T1000 (cell line): ENCODE measurements at regions not wholly inside any gene's neighbourhood (a gene's known extent, or its start where the extent isn't known, plus 50 kb on each side); places are given as distances from the start of the nearest gene placed in this dataset.

Source experiments
- DNase-seq: peaks from one replicate; lab custom pipeline; 2025; ENCODE audit warnings: mixed read lengths; lab: John Stamatoyannopoulos, UW

DNA sequence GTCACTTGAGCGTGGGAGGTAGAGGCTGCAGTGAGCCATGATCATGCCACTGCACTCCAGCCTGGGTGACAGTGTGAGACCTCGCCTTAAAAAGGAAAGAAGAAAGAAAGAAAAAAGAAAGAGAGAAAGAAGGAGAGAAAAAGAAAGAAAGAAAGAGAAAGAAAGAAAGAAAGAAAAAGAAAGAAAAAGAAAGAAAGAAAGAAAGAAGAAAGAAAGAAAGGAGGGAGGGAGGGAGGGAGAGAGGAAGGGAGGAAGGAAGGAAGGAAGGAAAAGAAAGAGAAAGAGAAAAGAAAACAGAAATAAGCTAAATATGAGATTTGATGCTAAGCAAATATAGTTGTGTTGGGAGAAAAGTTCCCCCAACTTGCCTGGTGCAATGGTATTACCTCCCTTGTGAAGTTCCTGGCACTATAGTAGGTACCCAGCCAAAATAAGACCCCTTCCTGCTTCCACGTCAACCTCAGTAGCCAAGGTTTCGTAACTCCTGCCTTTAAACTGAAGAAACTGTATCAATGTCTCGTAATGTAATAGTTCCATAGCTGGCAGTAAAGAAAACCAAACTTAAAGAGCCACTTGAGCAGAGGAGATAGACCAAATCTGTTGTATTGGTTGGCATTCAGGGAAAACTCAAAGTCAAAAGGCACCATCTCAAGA, 88.1 kb upstream of the HNRNPU start:
- no peak for DNase-seq

DNA sequence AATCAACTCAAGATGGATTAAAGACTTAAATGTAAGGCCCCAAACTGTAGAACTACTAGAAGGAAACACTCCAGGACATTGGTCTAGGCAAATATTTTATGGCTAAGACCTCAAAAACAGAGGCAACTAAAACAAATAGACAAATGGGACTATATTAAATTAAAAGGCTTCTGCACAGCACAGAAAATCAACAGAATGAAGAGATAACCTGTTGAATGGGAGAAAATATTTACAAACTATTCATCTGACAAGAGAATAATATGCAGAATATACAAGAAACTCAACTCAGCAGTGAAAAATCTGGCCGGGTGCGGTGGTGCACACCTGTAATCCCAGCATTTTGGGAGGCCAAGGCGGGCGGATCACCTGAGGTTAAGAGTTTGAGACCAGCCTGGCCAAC, 84.1 kb upstream of the HNRNPU start:
- DNase-seq: no peak

DNA sequence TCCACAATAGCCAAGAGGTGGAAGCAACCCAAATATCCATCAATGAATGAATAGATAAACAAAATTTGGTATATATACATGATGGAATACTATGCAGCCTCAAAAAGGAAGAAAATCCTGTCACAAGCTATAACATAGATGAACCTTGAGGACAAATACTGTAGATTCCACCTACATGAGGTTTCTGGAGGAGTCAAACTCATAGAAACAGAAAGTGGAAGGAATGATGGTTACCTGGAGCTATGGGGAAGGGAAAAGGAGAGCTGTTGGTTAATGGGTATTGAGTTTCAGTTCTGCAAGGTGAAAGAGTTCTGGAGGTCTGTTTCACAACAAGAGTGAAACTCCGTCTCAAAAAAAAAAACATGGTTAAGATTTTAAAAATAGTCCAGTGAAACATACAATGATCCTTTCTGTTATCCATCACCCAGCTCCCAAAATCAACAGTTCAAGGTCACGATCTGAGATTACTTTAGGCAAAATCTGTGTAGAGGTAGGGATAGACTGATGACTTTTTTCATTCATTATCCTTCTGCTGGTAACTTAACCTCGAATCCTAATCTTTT, 80.8 kb upstream of the HNRNPU start:
- DNase-seq: no peak

DNA sequence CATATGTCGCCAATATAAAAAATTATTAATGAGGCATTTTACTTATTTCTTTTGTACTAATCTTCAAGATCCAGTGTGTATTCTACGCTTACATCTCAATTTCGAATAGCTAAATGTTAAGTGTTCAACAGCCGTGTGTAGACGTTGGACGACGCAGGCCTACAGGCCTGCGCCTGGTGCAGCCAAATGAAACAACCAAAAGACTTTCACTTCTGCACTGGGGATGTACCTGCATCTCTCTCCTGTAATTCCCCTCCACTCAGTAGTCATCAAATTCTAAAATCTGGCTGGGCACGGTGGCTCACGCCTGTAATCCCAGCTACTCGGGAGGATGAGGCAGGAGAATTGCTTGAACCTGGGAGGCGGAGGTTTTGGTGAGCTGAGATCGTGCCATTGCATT, 76.8 kb upstream of the HNRNPU start:
- no peak for DNase-seq

DNA sequence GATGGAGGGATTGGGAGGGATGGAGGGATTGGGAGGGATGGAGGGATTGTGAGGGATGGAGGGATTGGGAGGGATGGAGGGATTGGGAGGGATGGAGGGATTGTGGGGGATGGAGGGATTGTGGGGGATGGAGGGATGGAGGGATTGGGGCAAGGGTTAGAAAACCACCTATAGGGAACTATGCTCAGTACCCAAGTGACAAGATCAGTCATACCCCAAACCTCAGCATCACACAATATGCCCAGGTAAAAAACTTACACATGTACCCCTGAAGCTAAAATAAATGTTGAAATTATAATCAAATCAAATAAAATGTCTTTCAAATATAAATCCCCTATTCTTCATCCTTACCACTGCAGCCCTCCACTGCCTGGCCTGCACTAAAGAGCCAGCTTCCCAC, 72.8 kb upstream of the HNRNPU start:
- no peak for DNase-seq

DNA sequence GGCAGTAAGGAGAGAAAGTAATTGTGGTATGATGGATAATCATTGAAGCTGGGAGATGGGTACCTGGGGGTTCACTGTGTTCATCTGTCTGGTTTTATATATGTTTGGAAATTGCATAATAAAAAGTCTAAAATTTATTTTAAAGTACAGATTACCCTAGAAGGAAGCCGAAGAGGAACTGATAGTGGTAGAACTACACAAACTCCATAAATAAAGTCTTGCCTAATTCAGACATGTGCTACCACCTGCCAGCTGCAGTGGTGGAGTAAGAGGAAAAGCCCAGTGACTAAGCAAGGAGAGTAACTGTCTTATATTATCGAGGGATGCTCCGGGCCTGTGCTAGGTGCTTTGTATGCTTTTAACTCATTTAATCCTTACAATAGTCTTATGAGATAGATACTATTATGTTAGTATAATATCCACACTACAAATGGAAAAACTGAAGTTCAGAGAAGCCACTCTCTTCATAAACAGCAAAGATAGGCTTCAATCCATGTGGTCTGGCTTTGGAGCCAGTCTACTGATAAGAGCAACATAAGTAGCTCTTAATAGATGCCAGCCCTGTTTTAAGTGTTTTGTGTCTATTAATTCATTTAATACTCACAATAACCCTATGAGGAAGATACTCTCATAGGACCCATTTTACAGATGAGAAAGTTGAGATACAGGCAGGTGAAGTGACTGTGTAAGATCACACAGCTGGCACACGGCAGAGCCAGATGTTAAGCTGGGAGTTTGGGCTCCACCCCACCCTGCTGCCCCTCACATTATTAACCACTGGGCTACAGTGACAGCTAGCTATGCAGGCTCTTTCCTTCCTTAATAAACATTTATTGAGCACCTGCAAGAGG, 56.8 kb upstream of the HNRNPU start:
- DNase-seq: no peak

DNA sequence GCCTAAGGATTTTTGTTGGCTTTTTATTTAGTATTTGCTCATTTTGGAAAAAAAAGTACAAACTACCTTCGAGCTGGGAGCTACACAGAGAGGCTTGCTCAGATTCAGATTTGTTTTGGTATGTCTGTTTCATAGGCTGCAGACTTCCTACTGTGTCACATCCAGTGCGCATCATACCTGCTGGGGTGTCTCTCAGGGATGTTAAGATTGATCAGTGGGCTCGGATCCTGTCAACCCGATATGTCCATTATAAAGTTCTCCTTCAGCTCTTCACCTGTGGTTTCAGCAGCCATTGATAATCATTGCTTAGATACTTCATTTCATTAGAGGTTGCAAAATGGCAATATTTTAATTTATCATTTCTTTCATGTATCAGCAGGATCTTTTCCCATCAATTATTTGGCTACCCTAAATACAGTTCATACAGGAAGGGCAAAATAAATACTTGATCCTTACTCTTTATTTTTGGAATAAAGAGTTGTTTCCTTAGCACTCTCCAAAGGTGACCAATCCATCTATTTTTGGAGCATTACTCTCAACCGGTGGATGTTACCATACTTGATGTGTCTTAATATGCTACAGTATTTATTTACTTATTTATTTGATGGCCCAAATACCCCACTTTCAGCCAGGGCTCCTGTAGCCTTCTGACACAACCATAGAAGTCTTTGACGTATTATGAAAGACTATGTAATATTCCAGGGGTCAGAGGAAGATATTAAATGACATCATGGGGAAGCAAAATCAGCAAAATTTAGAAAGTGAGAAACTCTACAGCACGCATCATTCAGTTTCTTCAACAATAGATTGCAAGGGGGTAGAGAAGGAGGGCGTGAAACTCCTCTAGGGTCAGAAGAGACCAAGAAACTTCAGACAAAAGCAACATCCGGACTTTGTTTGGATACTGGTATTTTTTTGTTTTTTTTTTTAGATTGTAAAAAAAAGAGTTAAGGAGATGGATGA, 55.3 kb upstream of the HNRNPU start:
- no peak for DNase-seq

DNA sequence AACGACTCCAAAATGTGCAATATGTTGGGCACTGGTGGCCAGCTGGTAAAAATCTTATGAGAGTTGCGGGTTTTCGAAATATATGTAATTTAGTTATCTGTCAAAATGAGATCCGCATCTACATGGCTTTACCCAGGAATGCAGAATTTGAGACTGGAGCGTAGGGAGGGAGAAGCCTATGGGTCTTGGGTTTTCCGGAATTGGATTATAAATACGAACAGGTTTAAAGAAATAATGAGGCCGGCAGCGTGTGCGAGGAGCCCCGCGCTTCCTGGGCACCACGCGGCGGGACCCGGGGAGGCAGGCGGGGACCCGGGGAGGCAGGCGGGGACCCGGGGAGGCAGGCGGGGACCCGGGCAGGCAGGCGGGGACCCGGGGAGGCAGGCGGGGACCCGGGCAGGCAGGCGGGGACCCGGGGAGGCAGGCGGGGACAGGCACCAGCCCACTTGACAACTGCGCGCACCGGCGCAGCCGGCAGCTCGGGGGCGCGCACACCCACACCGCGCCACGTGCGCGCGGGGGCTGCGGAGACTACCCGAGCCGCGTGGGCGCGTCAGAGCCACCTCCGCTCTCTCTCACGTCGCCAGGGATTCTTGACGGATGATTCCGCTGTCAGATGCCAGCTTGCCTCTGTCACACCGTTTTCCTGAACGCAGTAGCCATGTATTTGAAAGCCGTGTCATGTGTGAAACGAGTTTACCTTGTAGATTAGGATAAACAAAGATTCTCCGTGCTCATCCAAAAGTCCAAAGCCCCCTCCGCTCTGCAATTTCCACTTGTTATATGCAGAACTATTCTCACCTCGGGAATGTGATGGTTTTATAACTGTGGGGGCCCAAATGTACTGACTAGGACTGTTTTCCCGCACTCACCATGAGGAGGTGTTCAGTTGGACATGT, 54.3 kb upstream of the HNRNPU start:
- no peak for DNase-seq

DNA sequence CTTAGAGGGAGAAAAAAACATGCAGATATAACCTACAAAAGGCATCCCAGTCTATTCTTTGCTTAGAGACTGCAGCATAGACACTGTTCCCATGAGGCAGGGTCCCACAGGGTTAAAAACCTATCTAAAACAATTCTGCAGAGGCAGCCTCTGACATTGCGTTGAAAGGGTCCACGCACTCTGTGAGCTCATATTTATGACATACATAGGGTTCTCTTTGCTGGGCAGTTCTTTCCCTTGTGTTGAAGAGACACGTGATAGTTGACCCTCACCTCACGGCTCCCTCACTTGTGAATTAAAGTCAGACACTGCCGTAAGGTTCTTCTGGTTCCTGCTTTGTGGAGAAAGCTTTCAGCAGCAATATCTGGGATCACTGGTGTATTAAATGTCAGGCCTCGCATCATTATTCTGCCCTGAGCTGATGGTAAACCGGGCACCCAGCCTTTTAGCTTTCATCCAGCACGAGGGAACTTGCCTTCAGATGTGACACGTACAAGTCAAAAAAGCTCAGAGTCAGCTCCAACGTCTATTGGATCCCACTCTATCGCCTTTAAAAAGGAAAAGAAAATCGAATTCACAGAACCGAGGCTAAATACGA, 52.8 kb upstream of the HNRNPU start:
- DNase-seq: no peak

DNA sequence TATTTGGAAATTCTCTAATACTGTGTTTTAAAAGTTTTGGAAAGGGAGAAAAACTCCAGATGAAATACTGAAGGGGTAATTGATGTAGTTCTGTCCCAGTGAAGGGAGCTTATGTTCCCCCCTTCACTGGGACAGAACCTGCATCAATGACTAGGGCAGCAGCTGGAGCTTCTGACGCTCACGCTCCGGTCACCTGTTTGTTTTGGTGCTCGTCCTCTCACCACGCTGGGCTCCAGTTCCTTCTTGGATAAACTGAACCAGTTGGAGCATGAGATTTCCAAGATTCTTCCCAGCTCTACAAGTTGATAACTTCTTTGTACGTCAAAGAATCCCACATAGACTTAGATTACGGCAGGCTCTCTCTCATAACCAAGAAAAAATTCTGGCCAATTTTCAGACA, 51.4 kb upstream of the HNRNPU start:
- no peak for DNase-seq

DNA sequence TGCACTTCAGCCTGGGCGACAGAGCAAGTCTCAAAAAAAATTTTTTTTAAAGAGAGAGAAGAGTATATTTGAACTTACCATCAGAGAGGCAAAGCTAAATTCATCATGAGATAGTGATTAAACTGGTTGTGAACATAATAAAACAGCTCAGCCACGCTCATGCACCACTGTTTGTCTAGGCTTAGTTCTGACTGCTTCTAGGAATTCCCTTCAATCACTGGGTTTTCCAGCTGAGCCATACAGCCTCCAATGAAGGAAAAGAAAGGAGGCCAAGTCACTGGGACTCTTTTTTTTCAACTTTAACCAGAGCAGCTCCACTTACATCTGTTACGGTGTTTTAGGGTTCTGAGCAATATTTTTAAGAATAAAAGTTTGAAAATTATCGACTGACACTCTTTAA, 50.4 kb upstream of the HNRNPU start:
- DNase-seq: no peak
